ENCODE measurements at regions not wholly inside any gene's neighbourhood (a gene's known extent, or its start where the extent isn't known, plus 50 kb on each side); places are given as distances from the start of the nearest gene placed in this dataset.

DNA sequence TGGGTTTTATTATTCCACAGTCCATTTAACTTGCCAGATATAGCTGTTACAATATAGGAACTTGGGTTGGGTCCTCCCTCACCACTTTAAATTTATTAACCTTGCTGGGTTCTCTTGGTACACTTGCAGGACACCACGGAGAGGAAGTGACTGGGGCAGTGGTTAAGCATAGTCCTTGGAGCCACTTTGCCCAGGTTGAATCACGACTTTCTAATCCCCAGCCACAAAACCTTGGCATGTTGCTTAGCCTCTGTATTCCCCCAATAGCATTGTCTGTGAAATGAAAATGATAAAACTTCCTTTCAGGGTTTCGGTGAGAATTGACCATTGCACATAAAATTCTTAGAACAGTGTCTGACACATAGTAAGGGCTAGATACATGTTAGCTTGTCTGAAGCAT is 221.2 kb downstream of the IRS1 start:
- no peak overlapping the region for H2BK120ac ChIP-seq (ENCODE audit: low read depth, low read length, poor library complexity, severe bottlenecking)
- no peaks in the 10 kb centered on the region for H3K23me2 ChIP-seq (ENCODE audit: insufficient read length, low read depth, low read length, poor library complexity, severe bottlenecking)
- H3K79me2 ChIP-seq (ENCODE audit: insufficient read depth, low read length): no peaks in the 10 kb centered on the region
- H3K27ac ChIP-seq (ENCODE audit: insufficient read length, low read depth, low read length): no peak overlapping the region
- no peak overlapping the region for H2BK15ac ChIP-seq (ENCODE audit: low read depth, low read length)
- no CpG with 5 or more reads among the region's 3 CpGs for WGBS (ENCODE audit: extremely low coverage, insufficient read length, low lambda C conversion rate)
- no peak overlapping the region for H3K14ac ChIP-seq (ENCODE audit: insufficient read depth, low read length)
- H3K4ac ChIP-seq (ENCODE audit: low read depth, low read length): no peak overlapping the region
- Mint-ChIP-seq H3K27me3 (ENCODE audit: low read depth) (no peaks in the 10 kb centered on the region), H3K27ac (peak overlapping the region in 1 of 3 experiments; percentile 33; a peak in 1 of 7 replicates), H3K4me1 (peaks cover 12 to 18% of the 10 kb centered on the region in 2 experiments), H3K4me3 (no peak overlapping the region), H3K9me3 (no peaks in the 10 kb centered on the region), H3K36me3 (ENCODE audit: insufficient read depth in 1 of 3, low read depth in 3 of 3) (no peaks in the 10 kb centered on the region; a peak in 1 of 7 replicates)
- no peaks in the 10 kb centered on the region; the same call in 1 of the 2 replicates for H3K4me1 ChIP-seq (ENCODE audit: insufficient read depth, low read length)
- H3K9me3 ChIP-seq (ENCODE audit: control insufficient read depth, low read depth, low read length): no peaks in the 10 kb centered on the region
- H3K4me2 ChIP-seq (ENCODE audit: insufficient read depth, insufficient read length, low read length): no peak overlapping the region
- H2BK20ac ChIP-seq (ENCODE audit: low read depth, low read length, poor library complexity, severe bottlenecking): no peak overlapping the region
- H4K20me1 ChIP-seq (ENCODE audit: control insufficient read depth, insufficient read depth, insufficient read length): no peaks in the 10 kb centered on the region
- no peak overlapping the region for H2BK12ac ChIP-seq (ENCODE audit: insufficient read length, low read depth, low read length)
- no peak overlapping the region for H3K56ac ChIP-seq (ENCODE audit: insufficient read length, low read depth, low read length)
- H4K5ac ChIP-seq (ENCODE audit: insufficient read length, low read depth, low read length): no peak overlapping the region
- DNase-seq: no peak
- no peak overlapping the region for H2AK5ac ChIP-seq (ENCODE audit: insufficient read length, low read length)
- H4K91ac ChIP-seq (ENCODE audit: insufficient read length, low read depth, low read length): no peak overlapping the region
- no peak overlapping the region for H2BK5ac ChIP-seq (ENCODE audit: insufficient read length, low read length)
- H3K18ac ChIP-seq (ENCODE audit: insufficient read length, low read depth, low read length): no peak overlapping the region
- H3T11ph ChIP-seq (ENCODE audit: low read length): no peak overlapping the region
- no peaks in the 10 kb centered on the region for H3K79me1 ChIP-seq (ENCODE audit: insufficient read depth, low read depth, low read length, poor library complexity, severe bottlenecking)
- no peak overlapping the region for H3K9ac ChIP-seq (ENCODE audit: extremely low read depth, insufficient read length, low read length)
- no peaks in the 10 kb centered on the region for H3K27me3 ChIP-seq (ENCODE audit: insufficient read depth, low read length)
- H2AFZ ChIP-seq (ENCODE audit: low read length): no peak overlapping the region
- no peak overlapping the region for H4K8ac ChIP-seq (replicated peaks; ENCODE audit: insufficient read length, low read depth, low read length)
- TF ChIP-seq, protein P1, sequence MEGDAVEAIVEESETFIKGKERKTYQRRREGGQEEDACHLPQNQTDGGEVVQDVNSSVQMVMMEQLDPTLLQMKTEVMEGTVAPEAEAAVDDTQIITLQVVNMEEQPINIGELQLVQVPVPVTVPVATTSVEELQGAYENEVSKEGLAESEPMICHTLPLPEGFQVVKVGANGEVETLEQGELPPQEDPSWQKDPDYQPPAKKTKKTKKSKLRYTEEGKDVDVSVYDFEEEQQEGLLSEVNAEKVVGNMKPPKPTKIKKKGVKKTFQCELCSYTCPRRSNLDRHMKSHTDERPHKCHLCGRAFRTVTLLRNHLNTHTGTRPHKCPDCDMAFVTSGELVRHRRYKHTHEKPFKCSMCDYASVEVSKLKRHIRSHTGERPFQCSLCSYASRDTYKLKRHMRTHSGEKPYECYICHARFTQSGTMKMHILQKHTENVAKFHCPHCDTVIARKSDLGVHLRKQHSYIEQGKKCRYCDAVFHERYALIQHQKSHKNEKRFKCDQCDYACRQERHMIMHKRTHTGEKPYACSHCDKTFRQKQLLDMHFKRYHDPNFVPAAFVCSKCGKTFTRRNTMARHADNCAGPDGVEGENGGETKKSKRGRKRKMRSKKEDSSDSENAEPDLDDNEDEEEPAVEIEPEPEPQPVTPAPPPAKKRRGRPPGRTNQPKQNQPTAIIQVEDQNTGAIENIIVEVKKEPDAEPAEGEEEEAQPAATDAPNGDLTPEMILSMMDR (conservative IDR thresholded peaks at IDR 0.05): no peak
- no peak overlapping the region for H3K23ac ChIP-seq (ENCODE audit: insufficient read length, low read depth, low read length)

Measured in H9 (cell line).